Right renal pelvis (tissue), 4 donors: ENCODE measurements at regions not wholly inside any gene's neighbourhood (a gene's known extent, or its start where the extent isn't known, plus 50 kb on each side); places are given as distances from the start of the nearest gene placed in this dataset.

ENCODE experiments used
- DNase-seq, 4 donors: peaks; one replicate each; pipeline ENCODE4 v3.0.0-alpha.2; 2013; ENCODE audit warnings: low read depth in 4 of 4, low spot score in 3 of 4, missing footprints in 1 of 4

DNA sequence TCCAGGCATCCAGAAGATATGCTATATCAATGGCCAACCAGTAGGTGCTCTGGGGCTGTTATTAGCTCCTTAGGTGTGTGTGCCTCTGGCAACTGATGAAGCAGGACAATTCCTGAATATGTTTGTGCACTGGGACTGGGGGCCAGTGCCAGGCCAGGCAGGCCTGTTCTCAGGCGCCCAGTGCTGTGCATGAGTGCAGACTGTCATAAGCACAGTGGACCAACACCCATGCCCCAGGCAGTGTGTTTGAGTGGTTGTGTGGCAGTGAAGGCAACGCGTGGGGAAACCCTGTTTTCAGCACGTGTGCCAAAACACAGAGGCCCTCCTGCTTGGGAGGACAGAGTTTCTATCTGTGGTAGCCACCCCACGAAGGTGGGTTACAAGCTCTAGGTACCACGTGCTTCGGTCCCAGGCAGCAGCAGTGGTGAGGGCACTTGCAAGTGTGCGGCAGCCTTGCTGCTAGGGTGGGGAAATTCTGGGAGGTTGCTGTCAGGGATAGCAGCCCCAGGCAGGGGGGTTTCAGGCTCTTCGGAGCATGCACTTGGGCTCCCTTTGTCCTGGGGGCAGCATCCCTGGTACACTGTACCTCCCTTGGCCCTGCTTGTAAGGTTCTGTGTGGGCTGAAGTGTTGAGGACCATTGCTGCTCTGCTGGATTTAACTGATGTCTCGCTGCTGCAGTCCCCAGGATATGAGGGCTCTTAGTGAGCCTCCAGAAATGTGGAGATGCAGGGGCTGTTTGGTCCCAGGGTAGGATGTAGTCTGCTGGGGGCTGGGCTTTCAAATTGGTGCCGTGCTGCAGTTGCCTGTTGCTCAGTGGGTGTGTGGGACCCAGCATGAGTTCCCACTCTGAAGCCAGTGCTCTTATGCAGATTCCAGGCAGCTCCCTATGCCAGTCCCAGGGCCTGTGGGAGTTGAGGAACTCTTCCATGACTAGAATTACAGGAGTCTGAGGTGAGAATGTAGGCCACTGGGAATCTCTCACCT is 280.9 kb downstream of the RPRM start:
- no peak for DNase-seq

GRCh38 chr2:153196378-153197058 is 282.0 kb downstream of the RPRM start:
- no peak for DNase-seq

GRCh38 chr2:153195342-153195741 is 283.2 kb downstream of the RPRM start:
- DNase-seq, result no peak

DNA sequence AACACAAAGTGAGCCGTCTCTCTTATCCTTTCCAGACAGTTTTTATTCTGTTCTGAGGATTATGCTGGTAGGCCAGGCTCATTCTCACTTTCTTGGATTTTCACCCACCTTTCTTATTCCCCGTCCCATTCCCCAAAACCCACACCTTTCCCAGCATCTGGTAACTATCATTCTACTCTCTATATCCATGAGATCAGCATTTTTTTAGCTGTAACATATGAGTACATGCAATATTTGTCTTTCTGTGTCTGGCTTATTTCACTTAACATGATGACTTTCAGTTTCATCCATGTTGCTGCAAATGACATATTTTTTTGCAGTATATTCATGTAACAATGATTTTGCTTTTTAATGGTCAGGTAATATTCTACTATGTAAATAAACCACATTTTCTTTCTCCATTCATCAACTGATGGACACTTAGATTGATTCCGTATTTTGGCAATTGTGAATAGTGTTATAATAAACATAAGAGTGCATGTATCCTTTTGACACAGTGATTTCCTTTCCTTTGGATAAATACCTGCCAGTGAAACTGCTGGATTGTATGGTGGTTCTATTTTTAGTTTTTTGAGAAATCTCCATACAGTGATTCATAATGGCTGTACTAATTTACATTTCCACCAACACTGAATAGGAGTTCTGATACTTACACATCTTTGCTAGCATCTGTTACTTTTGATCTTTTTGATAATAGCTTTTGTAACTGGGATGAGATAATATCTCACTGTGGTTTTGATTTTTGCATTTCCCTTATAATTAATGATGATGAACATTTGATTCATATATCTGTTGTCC is 289.3 kb downstream of the RPRM start:
- no peak for DNase-seq

- DNase-seq, result no peak
Observed at GRCh38 chr2:153179808-153180207, 298.8 kb downstream of the RPRM start.

- no peak for DNase-seq
Observed at GRCh38 chr2:153169609-153170008, 309.0 kb downstream of the RPRM start.

GRCh38 chr2:153165021-153165420 is 313.5 kb downstream of the RPRM start:
- DNase-seq, result no peak

DNA sequence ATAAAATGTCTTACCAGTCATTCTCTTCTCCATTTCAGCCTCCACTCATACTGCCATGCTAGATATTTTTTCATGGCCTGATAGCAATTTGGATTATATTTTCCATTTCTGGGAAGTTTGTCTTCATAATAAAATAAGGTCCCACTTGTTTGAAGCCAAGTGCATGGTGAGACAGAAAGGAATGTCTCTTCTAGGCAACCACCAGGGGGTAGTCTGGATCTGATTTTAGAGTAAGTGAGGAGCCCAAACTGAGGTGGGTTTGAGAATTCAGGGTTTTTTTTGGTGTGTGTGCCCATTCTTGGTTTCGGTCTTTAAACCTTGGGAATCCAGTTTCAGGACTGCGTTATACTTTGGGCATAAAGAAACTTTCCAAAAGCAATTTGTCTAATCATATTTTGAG is 315.5 kb downstream of the RPRM start:
- DNase-seq, result peak in 3 of 4 donors; percentile 14 to 27 (median 18)

GRCh38 chr2:153156743-153157142 is 321.8 kb downstream of the RPRM start:
- DNase-seq, result no peak

GRCh38 chr2:153152036-153152435 is 326.5 kb downstream of the RPRM start:
- DNase-seq, result no peak

DNA sequence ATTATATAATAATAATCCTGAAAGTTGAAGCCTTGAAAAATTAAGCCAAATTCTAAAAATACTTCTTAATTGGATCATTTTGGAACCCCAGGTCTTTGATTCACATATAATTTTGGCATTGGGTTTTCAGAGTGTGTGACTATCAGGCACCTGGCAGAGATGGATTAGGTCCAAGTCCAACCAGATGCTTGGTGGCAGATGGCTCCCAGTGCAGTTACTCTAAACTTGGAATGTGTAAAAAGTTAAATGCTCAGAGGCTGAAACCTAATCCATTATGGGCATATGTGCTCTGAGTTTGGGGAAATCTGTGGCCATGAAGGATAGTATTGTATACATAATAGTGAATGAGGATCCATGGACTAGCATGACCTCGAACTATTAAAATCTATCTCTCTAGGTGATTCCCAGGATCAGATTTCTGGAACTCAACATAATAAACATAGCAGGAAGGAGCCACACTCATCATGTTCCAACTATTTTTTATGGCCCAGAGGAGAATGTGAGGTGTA is 333.0 kb downstream of the RPRM start:
- no peak for DNase-seq

- DNase-seq, result no peak
Observed at GRCh38 chr2:153143540-153143939, 335.0 kb downstream of the RPRM start.

DNA sequence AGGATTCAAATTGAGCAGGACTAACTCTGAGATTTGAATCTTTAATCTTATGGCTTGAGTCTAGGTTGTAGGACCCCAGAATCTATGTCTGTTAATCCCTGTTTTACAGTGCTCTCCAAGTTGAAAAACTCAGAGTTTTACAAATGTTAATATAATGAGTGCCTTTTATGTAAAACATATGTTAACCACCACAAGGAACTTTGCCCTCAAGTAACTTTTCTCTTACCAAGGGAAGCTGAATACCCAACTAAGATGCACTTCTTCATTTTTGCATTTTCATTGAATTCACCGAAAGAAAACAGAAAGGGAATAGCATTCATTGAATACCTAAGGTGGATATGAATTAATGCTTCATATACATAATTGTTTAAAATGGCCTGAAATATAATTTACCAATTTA is 338.1 kb downstream of the RPRM start:
- DNase-seq, result no peak

DNA sequence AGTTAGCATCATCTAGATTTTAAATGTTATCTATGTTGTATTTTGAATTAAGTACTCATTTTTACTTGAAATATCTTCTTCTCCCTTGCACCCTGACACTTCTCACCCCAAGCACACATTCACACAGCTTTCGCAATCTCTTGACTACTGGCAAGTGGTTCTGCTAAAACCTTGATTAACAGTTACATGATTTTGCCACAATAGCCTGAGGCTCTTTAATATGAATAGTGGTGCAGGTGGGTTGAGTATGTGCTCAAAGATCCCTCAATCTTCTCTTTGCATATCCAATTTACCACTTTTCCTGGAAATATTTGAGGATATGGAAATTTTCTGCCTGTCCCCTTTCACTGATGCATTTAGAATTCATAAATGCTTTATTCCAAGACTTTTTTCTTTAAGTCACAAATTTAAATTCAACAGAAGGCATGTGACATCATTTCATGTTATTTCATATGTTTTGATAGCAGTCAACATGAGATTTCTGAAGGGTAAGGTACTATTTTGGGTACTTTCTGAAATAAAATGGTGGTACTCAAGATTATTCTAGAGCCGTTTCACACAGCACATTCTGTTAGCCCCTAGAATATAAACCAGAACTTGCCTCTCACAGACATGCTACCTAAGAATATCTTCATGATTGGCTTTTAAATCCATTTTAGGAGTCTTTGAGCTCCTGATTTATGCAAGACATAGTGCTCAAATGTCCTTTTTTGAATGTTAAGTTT is 339.7 kb downstream of the RPRM start:
- DNase-seq, result no peak

- DNase-seq, result no peak
Observed at GRCh38 chr2:153136216-153136615, 342.3 kb downstream of the RPRM start.

- DNase-seq, result no peak
Observed at GRCh38 chr2:153134725-153135124, 343.8 kb downstream of the RPRM start.

GRCh38 chr2:153133716-153134115 is 344.8 kb downstream of the RPRM start:
- DNase-seq, result no peak

- DNase-seq, result peak in 1 of 4 donors; percentile 10
Observed at GRCh38 chr2:153132418-153132817, 346.1 kb downstream of the RPRM start.

- DNase-seq, result no peak
Observed at GRCh38 chr2:153115141-153115540, 363.4 kb downstream of the RPRM start.

GRCh38 chr2:153110486-153110885 is 368.1 kb downstream of the RPRM start:
- DNase-seq, result no peak
